Breast epithelium (tissue), 4 donors: ENCODE measurements at regions not wholly inside any gene's neighbourhood (a gene's known extent, or its start where the extent isn't known, plus 50 kb on each side); places are given as distances from the start of the nearest gene placed in this dataset.

Source experiments
- DNase-seq, 2 donors: peaks; one replicate each; pipeline ENCODE4 v3.0.0-alpha.2; 2019; ENCODE audit warnings: low spot score in 2 of 2
- H3K27ac ChIP-seq, 2 donors: fragments of 200-600 bp; sonication (generic) in 1 of 2; one replicate each; pipeline ENCODE4 v1.5.1; 2016 to 2019; ENCODE audit warnings: mild to moderate bottlenecking in 1 of 2
- H3K27me3 ChIP-seq, 2 donors: fragments of 200-600 bp; sonication (generic) in 1 of 2; one replicate each; pipeline versions ENCODE4 v1.5.1 to v1.6.0; 2017 to 2019; ENCODE audit warnings: control low read depth in 1 of 2, mild to moderate bottlenecking in 1 of 2
- H3K36me3 ChIP-seq: fragments of 200-600 bp; one replicate; pipeline ENCODE4 v1.5.1; 2019
- H3K4me1 ChIP-seq, 2 donors: fragments of 200-600 bp; sonication (generic); one replicate each; pipeline ENCODE4 v1.5.1; 2016 to 2019; ENCODE audit warnings: control low read depth in 1 of 2
- H3K4me3 ChIP-seq, 3 donors: fragments of 200-600 bp; sonication (generic); 1 replicate in 2 of 3; 2 replicates in 1 of 3; pipeline ENCODE4 v1.5.1; 2016 to 2019; ENCODE audit warnings: mild to moderate bottlenecking in 3 of 3, moderate library complexity in 2 of 3
- H3K9me3 ChIP-seq, 2 donors: fragments of 200-600 bp; sonication (generic) in 1 of 2; one replicate each; pipeline ENCODE4 v1.5.1; 2016 to 2019; ENCODE audit warnings: control low read depth in 1 of 2
- CTCF ChIP-seq, 3 donors: fragments of 450-650 bp; IDR thresholded peaks; one replicate each; pipeline ENCODE4 v1.5.1; 2016 to 2017; ENCODE audit warnings: antibody characterized with exemption in 3 of 3, mild to moderate bottlenecking in 3 of 3, moderate library complexity in 3 of 3
- POLR2A ChIP-seq: fragments of 450-650 bp; IDR thresholded peaks from one replicate; pipeline ENCODE4 v1.6.1; 2016; ENCODE audit warnings: antibody characterized with exemption, mild to moderate bottlenecking, moderate library complexity
- POLR2AphosphoS5 ChIP-seq, 3 donors: sonication (generic); formaldehyde crosslinking; IDR thresholded peaks; one replicate each; pipeline ENCODE4 v1.6.1; 2017; ENCODE audit warnings: antibody characterized with exemption in 3 of 3
- intact Hi-C: fragments of 100-400 bp; cut with DNase I; formaldehyde crosslinking; loops from one replicate; pipeline ENCODE4 v1.15.1; 2023; ENCODE audit warnings: low total_unique reads

- H3K36me3 ChIP-seq: no peaks in the 10 kb centered on the region
- no peaks in the 10 kb centered on the region for H3K9me3 ChIP-seq
- H3K27me3 ChIP-seq: no peaks in the 10 kb centered on the region
- no peaks in the 10 kb centered on the region for H3K4me1 ChIP-seq
- no peak for TF ChIP-seq POLR2A
- TF ChIP-seq CTCF (IDR thresholded peaks at IDR 0.05): no peak
- no peak for TF ChIP-seq POLR2AphosphoS5 (IDR thresholded peaks at IDR 0.05)
- no peak for DNase-seq
- intact Hi-C loops: no loop called here
- no peak overlapping the region for H3K4me3 ChIP-seq
- H3K27ac ChIP-seq: no peak overlapping the region
Observed at GRCh38 chr5:108432024-108432423, 50.1 kb upstream of the FBXL17 start.
